GM19463 (cell line): ENCODE measurements at regions not wholly inside any gene's neighbourhood (a gene's known extent, or its start where the extent isn't known, plus 50 kb on each side); places are given as distances from the start of the nearest gene placed in this dataset.
"Not testable (repeated sequence)": the region's sequence is repeated elsewhere in the genome, so short reads cannot be mapped to it uniquely, and the experiment has no call there.

Experiments used
- ATAC-seq: cut with Tn5 transposase; IDR thresholded peaks from one replicate; pipeline ENCODE4 v1.9.1; 2021; ENCODE audit warnings: mild to moderate bottlenecking, moderate library complexity; ENCODE audit not compliant: unreplicated experiment

- no peak for ATAC-seq
Measured at GRCh38 chr12:67716817-67717216, 68.3 kb downstream of the DYRK2 start.

- not testable (repeated sequence) for ATAC-seq
Measured at GRCh38 chr12:67719303-67719702, 70.8 kb downstream of the DYRK2 start.

- ATAC-seq, result no peak
Measured at GRCh38 chr12:67720351-67720856, 71.9 kb downstream of the DYRK2 start.

- ATAC-seq, result no peak
Measured at GRCh38 chr12:67721248-67721647, 72.7 kb downstream of the DYRK2 start.

- ATAC-seq, result no peak
Measured at GRCh38 chr12:67722296-67722695, 73.8 kb downstream of the DYRK2 start.

GRCh38 chr12:67726868-67727267, 78.3 kb downstream of the DYRK2 start:
- ATAC-seq, result no peak

- no peak for ATAC-seq
Measured at GRCh38 chr12:67727702-67728666, 79.4 kb downstream of the DYRK2 start.

- ATAC-seq, result no peak
Measured at GRCh38 chr12:67732857-67733256, 84.3 kb downstream of the DYRK2 start.

GRCh38 chr12:67735868-67736267, 87.3 kb downstream of the DYRK2 start:
- ATAC-seq, result no peak

GRCh38 chr12:67740711-67741110, 92.2 kb downstream of the DYRK2 start:
- ATAC-seq, result no peak

- no peak for ATAC-seq
Measured at GRCh38 chr12:67741270-67741669, 92.7 kb downstream of the DYRK2 start.

- ATAC-seq, result no peak
Measured at GRCh38 chr12:67742461-67742860, 93.9 kb downstream of the DYRK2 start.

- no peak for ATAC-seq
Measured at GRCh38 chr12:67747869-67748742, 99.6 kb downstream of the DYRK2 start.

- no peak for ATAC-seq
Measured at GRCh38 chr12:67748743-67749040, 100.1 kb downstream of the DYRK2 start.

- no peak for ATAC-seq
Measured at GRCh38 chr12:67750513-67751183, 102.1 kb downstream of the DYRK2 start.

GRCh38 chr12:67751381-67751928, 102.9 kb downstream of the DYRK2 start:
- ATAC-seq, result no peak

- ATAC-seq, result no peak
Measured at GRCh38 chr12:67752226-67752732, 103.7 kb downstream of the DYRK2 start.

- ATAC-seq, result no peak
Measured at GRCh38 chr12:67754933-67755697, 106.6 kb downstream of the DYRK2 start.

GRCh38 chr12:67757651-67758050, 109.1 kb downstream of the DYRK2 start:
- ATAC-seq, result no peak

- ATAC-seq, result peak; percentile 98
Measured at GRCh38 chr12:67758119-67758518, 109.6 kb downstream of the DYRK2 start.
